ENCODE measurements at regions not wholly inside any gene's neighbourhood (a gene's known extent, or its start where the extent isn't known, plus 50 kb on each side); places are given as distances from the start of the nearest gene placed in this dataset.
"Not testable (repeated sequence)": the region's sequence is repeated elsewhere in the genome, so short reads cannot be mapped to it uniquely, and the experiment has no call there.

DNA sequence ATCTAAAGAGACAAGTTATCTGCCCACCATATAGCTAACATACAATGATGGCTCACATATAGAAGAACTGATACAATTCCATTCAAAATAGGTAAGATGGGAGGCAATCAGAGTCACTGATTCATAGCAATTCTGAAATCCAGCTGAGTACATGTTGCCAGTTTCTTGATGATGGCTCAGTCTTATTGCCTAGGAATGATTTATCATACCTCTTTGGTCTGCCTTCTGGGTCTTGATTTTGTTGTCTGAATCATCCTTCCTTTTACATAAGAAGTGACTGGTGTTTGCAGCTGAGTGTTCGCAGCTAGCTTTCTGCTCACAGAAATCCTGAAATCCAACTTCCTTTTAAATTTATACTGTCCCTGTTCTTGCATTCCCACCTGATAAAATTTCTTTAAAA is 463.2 kb upstream of the MGAT4C start:
- Histone ChIP-seq H3K36me3 (no peaks in the 10 kb centered on the region), H3K4me1 (no peaks in the 10 kb centered on the region), H3K27me3 (no peaks in the 10 kb centered on the region), H3K4me3 (no peak overlapping the region), H3K27ac (no peak overlapping the region), H3K9me3 (no peaks in the 10 kb centered on the region)
- TF ChIP-seq POLR2A (IDR thresholded peaks at IDR 0.05) (no peak), POLR2AphosphoS5 (IDR thresholded peaks at IDR 0.05) (no peak), EP300 (IDR thresholded peaks at IDR 0.05) (no peak)
- TF ChIP-seq, protein P1, sequence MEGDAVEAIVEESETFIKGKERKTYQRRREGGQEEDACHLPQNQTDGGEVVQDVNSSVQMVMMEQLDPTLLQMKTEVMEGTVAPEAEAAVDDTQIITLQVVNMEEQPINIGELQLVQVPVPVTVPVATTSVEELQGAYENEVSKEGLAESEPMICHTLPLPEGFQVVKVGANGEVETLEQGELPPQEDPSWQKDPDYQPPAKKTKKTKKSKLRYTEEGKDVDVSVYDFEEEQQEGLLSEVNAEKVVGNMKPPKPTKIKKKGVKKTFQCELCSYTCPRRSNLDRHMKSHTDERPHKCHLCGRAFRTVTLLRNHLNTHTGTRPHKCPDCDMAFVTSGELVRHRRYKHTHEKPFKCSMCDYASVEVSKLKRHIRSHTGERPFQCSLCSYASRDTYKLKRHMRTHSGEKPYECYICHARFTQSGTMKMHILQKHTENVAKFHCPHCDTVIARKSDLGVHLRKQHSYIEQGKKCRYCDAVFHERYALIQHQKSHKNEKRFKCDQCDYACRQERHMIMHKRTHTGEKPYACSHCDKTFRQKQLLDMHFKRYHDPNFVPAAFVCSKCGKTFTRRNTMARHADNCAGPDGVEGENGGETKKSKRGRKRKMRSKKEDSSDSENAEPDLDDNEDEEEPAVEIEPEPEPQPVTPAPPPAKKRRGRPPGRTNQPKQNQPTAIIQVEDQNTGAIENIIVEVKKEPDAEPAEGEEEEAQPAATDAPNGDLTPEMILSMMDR (IDR thresholded peaks at IDR 0.05), result no peak
- DNase-seq, result no peak
- no peak for ATAC-seq (ENCODE audit: low FRiP score in 2 of 2)
- WGBS, 2 donors, result 73 to 97% methylated on average over 1 of the region's 1 CpG

DNA sequence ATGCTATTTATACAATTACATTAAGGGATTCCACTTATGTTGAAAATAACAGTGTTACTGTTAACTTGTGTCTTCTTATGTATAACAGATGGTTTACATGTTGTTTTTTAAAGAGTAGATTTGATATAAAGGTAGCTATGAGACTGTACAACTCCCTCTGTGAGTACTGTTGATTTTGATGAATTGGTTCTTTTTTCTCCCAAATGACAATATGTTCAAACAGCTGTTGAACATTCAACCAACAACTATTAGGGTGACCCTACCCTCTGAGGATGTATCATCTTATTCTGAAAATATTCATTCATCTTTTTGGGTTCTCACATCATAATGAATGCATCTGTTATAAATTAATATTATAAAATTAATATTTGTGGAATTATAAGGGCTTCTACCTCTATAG is 456.9 kb upstream of the MGAT4C start:
- Histone ChIP-seq H3K27ac (no peak overlapping the region), H3K4me3 (no peak overlapping the region), H3K27me3 (no peaks in the 10 kb centered on the region), H3K36me3 (no peaks in the 10 kb centered on the region), H3K4me1 (no peaks in the 10 kb centered on the region), H3K9me3 (peaks cover 0 to 9% (median under 1%) of the 10 kb centered on the region in 4 donors)
- TF ChIP-seq POLR2A (IDR thresholded peaks at IDR 0.05) (no peak), POLR2AphosphoS5 (IDR thresholded peaks at IDR 0.05) (no peak), EP300 (IDR thresholded peaks at IDR 0.05) (no peak)
- TF ChIP-seq, protein P1 (IDR thresholded peaks at IDR 0.05), result no peak
- DNase-seq, result no peak
- no peak for ATAC-seq (ENCODE audit: low FRiP score in 2 of 2)

DNA sequence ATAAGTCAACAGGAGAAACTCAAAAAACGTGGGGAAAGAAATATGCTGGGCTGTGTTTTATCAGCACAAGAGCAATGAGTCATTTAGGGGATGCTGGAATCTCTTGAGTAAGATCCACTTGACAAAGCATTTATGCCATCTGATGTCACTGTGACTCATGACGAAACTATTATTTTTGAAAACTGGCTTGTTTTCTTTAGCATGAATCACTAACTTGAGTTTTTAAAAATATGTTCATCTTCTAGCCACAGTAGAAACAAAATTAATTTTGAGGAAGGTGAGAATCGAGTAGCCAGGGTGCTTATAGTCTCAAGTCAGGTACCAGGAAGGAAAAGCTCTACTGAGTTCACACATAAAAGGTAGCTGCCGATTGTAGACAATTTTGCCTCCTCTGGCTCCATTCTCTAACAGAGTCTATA is 456.2 kb upstream of the MGAT4C start:
- no peaks in the 10 kb centered on the region for H3K27me3 ChIP-seq
- H3K9me3 ChIP-seq, result peaks cover 0 to 9% (median 1%) of the 10 kb centered on the region in 4 donors
- no peaks in the 10 kb centered on the region for H3K36me3 ChIP-seq
- DNase-seq (no peak), ATAC-seq (ENCODE audit: low FRiP score in 2 of 2) (peak in 1 of 2 donors; percentile 88)
- no peak overlapping the region for H3K4me3 ChIP-seq
- TF ChIP-seq POLR2AphosphoS5 (IDR thresholded peaks at IDR 0.05) (peak in 1 of 2 donors; percentile 39), EP300 (IDR thresholded peaks at IDR 0.05) (no peak)
- 50 to 53% methylated on average over 4 of the region's 4 CpGs for WGBS, 2 donors
- no peaks in the 10 kb centered on the region for H3K4me1 ChIP-seq
- no peak overlapping the region for H3K27ac ChIP-seq

DNA sequence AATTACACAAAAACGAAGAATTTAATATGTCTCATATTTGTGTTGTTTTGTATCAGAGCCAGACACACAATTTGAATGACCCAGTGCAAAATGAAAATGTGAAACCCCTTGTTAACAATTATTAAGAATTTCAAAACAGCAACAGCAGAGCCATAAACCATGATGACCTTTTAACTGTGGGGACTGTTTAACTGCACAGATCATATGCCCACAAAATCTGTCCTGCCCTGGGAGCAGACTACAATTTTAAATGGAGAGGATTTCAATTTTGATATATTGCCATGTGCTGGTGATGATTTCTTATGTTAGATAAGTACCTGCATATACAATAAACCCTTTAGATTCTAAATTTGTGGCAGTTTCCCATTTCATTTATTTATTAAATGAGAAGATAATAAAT is 455.5 kb upstream of the MGAT4C start:
- no peak for DNase-seq
- WGBS, 2 donors, result 55 to 75% methylated on average over 1 of the region's 1 CpG
- H3K9me3 ChIP-seq, result peaks cover 0 to 9% (median 1%) of the 10 kb centered on the region in 4 donors

DNA sequence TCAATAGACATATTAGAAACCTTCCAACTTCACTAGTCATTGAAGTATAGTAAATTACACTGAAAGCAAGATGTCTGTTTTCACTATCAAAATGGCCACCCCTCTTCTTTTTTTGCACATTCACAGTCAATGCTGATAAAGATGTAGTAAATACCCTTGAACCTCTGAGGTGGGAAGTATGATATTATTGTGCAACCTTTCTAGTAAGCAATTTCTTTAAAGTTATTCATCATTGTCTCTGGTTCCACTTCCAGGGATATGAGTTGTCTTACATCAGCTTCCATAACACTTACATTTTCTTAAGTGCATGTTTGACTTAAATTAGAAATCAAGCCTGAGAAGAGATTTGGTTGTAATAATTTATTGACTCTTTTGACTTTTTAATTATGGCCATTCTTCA is 453.9 kb upstream of the MGAT4C start:
- Histone ChIP-seq H3K27ac (no peak overlapping the region), H3K27me3 (no peaks in the 10 kb centered on the region), H3K9me3 (peaks cover 0 to 9% (median 1%) of the 10 kb centered on the region in 4 donors), H3K4me1 (no peaks in the 10 kb centered on the region), H3K36me3 (no peaks in the 10 kb centered on the region), H3K4me3 (no peak overlapping the region)
- no peak for TF ChIP-seq POLR2A (IDR thresholded peaks at IDR 0.05)
- TF ChIP-seq, protein P1 (IDR thresholded peaks at IDR 0.05), result no peak
- no peak for TF ChIP-seq POLR2AphosphoS5 (IDR thresholded peaks at IDR 0.05)
- no peak for TF ChIP-seq EP300 (IDR thresholded peaks at IDR 0.05)
- DNase-seq (no peak), ATAC-seq (ENCODE audit: low FRiP score in 2 of 2) (no peak)

More for the DNA sequence above, 455.5 kb upstream of the MGAT4C start:
- no peak overlapping the region for H3K27ac ChIP-seq
- TF ChIP-seq POLR2A (IDR thresholded peaks at IDR 0.05) (no peak), POLR2AphosphoS5 (IDR thresholded peaks at IDR 0.05) (no peak), EP300 (IDR thresholded peaks at IDR 0.05) (no peak)
- TF ChIP-seq, protein P1 (IDR thresholded peaks at IDR 0.05), result no peak
- no peaks in the 10 kb centered on the region for H3K4me1 ChIP-seq
- no peak for ATAC-seq (ENCODE audit: low FRiP score in 2 of 2)
- H3K4me3 ChIP-seq, result no peak overlapping the region
- no peaks in the 10 kb centered on the region for H3K27me3 ChIP-seq
- no peaks in the 10 kb centered on the region for H3K36me3 ChIP-seq

DNA sequence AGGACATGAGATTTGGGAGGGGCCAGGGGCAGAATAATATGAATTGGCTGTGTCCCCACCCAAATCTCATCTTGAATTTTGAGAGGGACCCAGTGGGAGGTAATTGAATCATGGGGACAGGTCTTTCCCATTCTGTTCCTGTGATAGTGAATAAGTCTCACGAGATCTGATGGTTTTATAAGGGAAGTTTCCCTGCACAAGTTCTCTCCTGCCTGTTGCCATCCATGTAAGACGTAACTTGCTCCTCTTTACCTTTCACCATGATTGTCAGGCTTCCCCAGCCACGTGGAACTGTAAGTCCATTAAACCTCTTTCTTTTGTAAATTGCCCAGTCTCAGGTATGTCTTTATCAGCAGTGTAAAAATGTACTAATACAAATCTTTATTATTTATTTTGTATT is 452.8 kb upstream of the MGAT4C start:
- H3K4me1 ChIP-seq; H3K9me3 ChIP-seq; H3K27ac ChIP-seq; H3K36me3 ChIP-seq; H3K27me3 ChIP-seq; H3K4me3 ChIP-seq; DNase-seq; ATAC-seq (ENCODE audit: low FRiP score in 2 of 2): not testable (repeated sequence)
- WGBS, 2 donors, result 72 to 79% methylated on average over 3 of the region's 3 CpGs

All from upper lobe of left lung (tissue), 6 donors.